CD4-positive, alpha-beta T cell treated with Interleukin-6 for 4 hours (primary cell): ENCODE measurements at regions not wholly inside any gene's neighbourhood (a gene's known extent, or its start where the extent isn't known, plus 50 kb on each side); places are given as distances from the start of the nearest gene placed in this dataset.
"Not testable (repeated sequence)": the region's sequence is repeated elsewhere in the genome, so short reads cannot be mapped to it uniquely, and the experiment has no call there.

Source experiments
- DNase-seq: peaks from one replicate; pipeline ENCODE4 v3.0.0-alpha.2; 2020; ENCODE audit warnings: mixed read lengths

DNA sequence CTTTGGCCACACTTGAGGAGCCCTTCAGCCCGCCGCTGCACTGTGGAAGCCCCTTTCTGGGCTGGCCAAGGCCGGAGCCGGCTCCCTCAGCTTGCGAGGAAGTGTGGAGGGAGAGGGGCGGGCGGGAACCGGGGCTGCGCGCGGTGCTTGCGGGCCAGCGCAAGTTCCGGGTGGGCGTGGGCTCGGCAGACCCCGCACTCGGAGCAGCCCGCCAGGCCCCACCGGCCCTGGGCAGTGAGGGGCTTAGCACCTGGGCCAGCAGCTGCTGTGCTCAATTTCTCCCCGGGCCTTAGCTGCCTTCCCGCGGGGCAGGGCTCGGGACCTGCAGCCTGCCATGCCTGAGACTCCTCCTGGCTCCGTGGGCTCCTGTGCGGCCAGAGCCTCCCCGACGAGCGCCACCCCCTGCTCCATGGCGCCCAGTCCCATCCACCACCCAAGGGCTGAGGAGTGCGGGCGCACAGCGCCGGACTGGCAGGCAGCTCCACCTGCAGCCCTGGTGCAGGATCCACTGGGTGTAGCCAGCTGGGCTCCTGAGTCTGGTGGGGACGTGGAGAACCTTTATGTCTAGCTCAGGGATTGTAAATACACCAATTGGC is 129.2 kb downstream of the MRPL14 start:
- DNase-seq: not testable (repeated sequence)

DNA sequence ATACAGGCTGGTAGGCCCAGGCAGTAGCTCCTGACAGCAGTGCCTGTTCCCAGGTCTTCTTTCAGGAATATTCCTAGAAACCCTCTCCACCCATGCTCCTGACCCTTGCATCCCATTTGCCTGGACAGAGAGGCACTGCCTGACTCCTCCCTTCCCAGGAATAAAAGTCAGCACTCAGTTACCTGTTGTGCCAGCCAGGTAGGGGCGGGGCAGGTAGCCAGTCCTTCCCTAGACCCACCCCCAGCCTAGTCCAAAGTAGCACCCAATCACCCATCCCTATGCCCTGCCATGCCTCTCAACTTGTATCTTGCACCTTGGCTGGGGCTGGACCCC is 129.9 kb downstream of the MRPL14 start:
- no peak for DNase-seq

DNA sequence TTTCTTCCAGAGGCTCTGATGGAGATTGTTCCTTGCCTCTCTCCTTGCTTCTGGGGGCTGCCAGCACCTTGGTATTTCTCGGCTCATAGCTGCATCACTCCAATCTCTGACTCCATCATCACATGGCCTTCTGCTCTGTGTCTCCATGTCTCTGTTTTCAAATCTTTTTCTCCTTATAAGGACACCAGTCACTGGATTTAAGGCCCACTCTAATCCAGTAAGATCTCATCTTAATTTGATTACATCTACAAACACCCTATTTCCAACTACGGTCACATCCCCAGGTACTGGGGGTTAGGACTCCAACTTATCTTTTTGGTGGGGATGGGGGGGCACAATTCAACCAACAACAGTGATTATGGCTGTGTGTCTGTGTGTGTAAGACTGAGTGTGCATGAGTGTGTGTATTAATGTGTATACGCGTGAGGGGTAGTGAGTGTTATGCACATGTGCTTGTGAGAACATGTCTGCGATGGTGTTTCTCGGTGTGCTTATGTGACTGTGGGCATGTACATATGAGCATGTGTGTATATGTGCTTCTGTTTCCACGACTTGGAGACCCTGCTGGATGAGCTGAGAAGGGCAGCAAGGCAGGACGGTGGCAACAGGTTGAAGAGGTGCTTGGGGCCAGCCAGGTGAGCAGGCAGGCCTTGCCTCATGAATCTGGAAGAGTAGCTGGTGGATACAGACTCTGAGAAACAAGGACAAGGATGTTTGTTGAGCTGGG is 130.5 kb downstream of the MRPL14 start:
- DNase-seq: no peak

DNA sequence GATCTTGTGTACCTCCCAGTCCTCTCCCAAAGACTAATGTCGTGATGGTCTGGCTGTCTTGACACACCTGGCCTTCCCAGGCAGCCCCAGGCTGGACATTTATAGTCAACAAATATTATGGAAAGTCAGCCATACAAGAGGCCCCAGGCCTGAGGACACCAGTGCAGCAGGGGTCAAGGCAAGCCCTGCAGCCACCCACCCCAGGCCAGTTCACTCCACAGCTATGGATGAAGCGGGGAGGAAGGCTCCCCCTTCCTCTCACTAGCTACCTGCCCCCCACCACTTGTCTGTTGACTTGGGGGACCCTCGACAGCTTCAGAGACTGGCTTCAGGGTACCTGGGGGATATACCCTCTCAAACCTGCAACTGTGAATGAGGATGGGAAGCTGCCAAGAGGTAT is 132.1 kb downstream of the MRPL14 start:
- no peak for DNase-seq

DNA sequence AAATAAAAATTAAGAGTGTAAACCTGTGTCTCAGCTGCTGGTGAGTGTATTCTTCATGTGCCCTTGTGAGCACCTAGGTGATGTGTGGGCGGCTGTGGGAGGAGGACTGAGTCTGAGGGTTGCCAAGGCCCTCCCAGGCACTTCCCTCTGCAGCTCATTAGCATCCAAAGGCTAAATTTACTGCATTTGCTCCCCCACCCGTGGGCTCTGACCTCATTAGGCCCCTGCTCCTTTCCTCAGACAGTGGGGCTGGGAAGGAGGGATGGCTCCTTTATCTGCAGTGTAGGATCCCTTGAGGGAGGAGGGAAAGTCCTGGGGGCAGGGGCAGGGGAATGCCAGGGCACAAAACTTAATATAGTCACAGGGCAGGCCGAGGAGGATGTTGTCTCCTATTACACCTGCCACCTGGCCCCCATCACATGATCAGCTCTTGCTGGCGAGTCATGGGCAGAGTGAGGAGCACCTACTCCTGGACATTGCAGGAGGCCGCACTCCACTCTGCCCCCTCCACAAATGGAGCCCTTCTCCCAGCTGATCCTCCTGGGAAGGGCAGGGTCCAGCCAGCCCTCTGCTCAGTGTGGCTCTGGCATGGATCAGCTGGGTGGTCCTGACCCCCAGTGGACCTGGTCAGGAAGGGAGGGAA is 133.2 kb downstream of the MRPL14 start:
- no peak for DNase-seq

DNA sequence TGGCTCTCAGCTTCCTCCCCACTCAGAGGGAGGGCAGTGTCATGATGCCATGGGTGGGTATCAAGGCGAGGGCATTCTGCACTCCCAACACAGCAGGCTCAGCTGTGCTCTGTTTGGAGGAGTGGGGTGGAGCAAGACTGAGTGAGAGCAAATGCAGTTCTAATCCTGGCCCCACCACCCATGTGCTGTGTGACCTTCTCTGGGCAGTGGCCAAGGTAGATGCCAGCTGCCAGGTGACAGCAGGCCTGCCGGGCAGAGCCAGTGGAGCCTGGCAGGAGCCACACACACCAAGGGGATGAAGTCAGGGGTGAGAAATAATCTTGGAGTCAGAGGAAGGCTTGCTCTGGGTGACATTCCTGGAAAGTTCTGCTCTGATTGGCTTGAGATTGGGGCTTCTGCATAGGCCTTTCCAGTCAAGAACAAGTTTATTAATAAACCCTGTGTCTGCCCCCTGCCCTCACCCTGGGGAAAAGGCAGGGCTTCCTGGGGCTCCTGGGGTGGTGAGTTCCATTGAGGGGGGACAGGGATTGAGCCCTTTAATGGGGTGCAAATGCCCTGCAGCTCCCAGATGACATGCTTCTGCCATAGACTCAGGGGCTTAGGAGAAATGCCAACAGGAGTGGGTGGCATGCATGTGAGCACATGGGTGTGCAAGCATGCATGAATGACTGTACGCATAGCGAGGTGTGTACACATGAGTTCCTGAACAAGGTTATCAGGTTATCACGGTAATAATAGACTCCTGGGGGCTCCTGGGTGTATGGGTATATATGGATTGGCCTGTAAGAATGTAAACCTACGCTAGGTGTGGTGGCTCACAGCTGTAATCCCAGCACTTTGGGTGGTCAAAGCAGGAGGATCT is 134.2 kb downstream of the MRPL14 start:
- no peak for DNase-seq

DNA sequence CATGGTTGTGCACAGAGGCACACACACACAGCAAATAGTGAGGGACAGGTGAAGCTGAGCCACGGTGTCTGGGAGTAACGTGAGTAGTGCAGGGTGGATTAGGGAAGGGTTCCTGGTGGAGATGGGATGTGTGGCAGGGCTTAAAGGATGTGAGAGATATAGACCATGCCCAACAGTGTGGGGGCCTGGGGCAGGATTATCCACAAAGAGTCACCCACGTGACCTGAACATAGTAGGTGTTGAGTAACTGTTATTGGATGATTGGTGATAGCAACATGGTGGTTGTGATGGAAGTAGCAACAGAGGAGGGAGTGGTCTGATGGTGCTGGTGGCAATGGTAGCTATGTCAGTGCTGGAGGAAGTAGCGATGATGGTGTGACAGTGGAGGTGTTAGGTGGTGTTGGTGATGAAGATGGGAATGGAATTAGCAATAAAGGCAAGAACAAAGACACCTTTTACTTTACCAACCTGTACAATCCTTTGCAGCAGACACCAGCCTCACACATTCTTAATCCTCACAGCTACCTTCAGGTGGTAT is 135.1 kb downstream of the MRPL14 start:
- no peak for DNase-seq

DNA sequence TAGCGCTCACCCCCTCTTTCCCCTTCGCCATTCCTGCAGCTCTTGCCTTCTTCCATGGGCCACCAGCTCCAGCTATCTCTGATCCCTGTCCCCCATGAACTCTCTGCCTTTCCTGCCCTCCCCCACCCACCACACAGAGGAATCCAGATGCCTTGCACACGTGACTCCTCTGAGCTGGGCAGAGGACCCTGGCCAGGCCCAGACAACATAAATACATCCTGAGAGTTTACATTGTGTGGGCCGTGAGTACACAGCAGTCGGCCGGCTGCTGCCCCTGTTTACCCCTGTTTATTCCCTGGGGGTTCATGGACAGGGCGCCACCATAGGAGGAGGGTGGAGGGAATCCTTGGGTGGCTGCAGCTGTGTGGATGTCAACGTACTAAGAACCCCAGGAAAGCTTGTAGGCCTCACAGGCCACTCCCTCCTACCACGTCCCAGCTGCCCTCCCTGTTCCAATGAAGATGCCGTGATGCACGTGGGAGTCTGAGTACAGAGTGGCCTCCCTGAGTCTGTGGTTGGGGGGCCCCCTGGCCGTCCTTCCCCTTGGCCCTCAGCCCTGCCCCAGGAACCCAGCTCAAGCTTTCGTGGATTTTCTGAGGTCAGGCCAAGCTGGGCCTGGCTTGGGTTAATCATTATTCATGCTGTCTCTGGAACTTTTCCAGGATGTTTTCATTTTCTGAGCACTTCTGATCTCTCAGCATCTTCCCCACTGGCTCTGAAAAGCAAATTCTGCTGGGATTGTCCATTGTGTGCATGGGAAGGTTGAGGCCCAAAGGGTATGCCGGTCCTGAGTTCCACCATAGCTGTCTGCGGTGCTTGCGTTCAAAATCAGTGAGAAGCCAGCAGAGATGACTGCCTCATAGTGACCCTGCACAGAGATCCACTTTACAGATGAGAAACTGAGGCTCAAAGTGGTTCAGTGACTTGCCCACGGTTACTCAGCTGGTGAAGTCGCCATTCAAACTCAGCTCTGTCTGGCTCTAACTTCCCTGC is 136.3 kb downstream of the MRPL14 start:
- DNase-seq: no peak

DNA sequence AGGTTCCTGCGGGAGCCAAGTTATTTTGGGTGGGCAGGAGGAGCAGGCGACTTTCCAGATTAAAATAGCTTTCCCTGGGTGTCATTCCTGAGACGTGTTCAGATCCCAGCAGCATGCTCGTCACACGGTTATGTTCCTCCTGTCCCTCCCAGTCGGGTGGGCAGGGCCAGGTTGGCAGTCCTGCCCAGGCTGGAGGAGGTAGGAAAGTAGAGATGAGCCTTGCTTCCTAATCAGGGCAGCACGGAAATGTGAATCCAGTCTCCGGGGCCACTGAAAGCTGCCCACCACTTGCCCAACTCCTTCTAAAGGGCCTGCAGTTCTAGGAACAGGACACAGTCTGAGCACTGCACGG is 137.0 kb downstream of the MRPL14 start:
- no peak for DNase-seq

DNA sequence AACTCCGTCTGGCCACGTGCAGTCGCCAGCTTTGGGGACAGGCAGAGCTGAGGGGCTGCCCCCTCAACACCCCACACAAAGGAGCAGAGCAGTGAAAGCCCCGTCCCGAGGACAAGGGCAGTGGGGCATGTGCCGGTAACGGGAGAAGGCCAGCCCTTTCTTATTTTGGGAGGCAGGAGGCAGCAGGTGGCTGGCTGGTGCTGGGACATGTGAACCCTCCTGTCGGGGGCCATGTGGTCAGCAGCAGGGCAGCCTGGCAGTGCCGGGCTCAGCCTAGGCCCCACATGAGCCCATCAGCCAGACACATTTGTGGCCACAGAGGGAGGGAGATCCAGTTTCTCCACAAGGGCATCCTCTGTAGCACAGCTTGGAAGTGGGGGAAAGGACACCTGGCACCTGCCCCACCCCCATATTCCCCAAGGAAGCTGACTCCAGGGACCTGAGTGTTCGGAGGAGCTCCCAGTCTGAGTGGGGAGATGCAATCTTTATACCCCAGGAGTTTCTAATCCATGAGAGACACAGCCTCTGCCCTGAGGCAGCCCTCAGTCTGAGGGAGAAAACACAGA is 137.6 kb downstream of the MRPL14 start:
- no peak for DNase-seq

DNA sequence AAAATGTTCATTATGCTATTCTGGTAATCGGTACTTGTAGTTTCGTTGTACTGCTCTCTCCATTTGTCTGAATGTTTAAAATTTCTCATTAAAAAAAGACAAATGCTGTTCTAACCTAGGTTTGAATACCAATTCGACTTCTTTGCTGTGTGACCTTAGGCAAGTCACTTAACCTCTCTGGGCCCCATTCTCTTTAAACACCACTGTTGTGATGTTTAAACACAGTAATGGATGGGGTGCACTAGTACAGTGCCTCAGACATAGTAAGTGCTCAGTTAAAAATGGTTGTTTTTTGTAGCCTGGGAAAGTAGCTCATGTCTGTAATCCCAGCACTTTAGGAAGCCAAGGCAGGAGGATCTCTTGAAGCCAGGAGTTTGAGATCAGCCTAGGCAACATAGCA is 138.5 kb downstream of the MRPL14 start:
- DNase-seq: no peak

DNA sequence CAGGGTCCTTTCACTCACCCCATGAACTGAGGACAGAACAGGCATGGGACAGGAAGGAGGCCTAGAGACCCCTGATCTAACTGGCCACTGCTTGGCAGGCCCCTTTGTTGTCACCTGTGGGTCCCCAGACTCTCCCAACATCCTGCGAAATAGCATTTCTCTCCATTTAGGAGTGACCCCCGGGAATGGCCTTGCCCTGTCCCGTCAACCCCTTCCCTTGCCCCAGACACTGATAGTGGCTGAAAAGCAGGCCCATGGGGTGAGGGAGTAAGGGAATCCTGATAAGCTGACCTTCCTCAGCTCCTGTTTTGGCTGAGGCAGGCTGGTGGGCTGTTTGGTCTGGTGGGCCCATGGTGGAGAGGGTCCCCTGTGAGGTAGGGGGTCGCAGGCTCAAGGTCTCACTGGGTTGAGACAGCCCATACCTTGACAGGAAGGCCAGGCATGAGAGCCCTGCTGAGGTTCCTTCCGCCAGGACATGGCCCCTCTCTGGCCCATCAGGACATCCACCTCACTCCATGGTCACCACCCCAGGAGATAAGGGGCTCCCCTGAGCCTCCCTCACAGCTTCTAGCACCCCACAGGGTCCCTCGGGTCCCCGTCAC is 139.3 kb downstream of the MRPL14 start:
- no peak for DNase-seq

DNA sequence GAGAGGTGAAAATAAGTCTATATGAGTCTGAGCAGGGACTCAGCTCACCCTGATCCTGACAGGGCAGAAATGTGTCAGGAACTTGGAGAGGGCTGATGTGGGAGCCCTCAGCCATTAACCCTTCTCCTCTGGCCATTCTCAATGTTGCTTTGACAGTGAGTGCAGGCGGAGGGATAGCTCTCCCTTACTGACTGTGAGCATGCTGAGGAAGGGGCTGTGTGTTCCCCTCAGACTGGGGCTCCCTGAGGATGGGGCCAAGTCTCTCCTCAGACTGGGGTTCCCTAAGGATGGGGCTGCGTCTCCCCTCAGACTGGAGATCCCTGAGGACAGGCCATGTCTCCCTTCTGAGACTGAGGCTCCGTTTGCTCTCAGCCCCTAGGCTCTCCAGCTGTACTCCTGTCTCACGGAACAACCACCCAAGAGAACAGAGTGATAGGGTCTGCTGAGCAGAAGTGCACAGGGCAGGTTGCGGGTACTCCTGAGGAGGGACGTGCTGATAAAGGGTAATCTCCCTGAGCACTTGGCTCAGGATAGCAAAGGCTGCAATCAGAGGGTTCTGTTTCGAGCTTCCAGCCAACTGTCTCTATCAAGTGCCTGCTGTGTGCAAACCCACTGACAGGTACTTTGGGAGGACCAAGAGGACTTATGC is 141.0 kb downstream of the MRPL14 start:
- no peak for DNase-seq

DNA sequence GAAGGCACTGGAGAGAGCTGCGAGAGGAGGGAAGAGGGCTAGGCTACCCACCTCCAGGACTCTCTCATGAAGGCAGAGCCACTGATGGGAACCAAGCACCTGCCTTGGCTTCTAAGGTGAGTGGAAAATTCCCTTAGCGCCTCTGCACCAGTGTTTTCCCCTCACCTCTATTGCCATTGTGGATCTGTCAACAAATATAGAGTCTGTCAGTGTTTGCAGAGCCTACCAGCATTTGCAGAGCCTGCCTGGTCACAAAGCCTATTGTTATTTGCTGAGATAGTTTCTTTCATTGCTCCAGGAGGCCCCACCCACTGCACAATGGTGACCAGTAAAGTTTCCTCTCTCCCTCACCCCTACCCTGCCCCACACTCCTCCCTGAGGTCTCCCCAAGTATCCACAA is 141.9 kb downstream of the MRPL14 start:
- DNase-seq: no peak

DNA sequence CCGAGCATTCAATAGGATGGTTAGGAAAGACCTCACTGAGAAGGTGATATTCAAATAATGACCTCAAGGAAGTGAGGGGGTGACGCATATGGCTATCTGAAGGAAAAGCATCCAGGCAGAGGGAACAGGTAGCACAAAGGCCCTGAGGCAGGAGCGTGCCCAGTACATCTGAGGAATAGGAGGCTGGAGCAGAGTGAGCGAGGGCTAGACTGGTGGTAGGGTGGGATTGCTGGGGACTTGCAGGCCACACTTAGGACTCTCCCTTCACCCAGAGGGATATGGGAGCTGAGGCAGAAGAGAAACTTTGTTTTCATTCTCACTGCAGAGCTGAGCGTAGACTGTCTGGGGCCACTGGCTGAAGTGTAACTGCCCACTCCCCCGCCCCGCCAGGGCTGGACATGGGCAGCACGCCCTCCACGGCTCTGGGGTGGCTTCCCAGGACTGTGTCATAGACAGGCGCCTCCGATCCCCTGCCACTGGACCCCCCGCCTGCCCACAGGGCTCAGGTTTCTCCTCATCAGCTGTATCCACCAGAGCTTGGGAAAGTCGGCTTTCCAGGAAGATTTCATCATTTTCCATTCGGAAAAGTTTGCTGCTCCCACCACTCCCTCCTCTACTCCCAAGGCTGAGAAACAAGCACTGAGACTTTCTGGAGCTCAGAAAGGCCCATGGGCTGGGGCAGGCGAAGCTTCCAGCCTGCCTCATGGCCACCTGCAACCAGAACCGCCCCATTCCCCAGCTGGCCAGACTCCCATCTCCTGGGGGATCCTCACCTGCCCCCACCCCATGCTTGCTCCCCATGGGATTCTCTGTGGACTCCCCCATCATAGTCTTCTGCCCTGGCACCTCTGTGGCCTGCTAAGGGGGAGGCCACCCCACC is 142.6 kb downstream of the MRPL14 start:
- no peak for DNase-seq

DNA sequence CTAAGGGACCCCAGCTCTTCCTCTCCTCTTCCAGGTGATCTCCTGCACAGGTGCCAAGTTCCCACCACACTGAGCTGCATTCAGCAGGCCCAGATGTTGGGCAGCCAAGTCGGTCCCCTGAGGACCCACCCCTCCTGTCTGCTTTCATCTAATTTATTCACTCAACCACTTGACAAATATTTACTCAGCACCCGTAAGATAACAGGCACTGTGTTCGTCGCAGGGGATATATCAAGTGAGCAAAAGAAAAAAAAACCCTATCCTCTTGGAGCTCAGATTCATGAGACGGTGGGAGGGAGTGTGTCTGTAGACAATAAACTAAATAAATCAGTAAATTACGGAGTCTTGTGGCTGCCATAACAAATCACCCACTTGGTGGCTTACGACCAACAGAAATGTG is 143.6 kb downstream of the MRPL14 start:
- DNase-seq: no peak

DNA sequence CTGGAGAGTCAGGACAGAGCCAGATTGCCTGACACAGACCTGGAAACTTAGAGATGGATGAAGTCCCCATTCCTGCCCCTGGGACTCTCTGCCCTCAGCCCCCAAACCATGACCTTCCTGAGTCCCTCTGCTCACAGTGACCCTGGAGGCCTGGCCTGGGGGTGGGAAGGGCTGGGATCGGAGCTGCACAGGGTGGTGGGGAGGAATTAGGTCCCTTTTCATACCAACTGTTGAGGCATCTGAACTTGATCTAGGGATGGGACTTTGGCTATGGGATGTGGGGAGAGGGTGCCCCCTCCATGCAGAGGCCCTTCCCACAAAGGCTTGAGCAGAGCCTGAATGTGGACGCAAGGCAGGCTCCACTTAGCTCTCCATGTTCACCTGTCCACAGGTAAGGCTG is 144.1 kb downstream of the MRPL14 start:
- no peak for DNase-seq

DNA sequence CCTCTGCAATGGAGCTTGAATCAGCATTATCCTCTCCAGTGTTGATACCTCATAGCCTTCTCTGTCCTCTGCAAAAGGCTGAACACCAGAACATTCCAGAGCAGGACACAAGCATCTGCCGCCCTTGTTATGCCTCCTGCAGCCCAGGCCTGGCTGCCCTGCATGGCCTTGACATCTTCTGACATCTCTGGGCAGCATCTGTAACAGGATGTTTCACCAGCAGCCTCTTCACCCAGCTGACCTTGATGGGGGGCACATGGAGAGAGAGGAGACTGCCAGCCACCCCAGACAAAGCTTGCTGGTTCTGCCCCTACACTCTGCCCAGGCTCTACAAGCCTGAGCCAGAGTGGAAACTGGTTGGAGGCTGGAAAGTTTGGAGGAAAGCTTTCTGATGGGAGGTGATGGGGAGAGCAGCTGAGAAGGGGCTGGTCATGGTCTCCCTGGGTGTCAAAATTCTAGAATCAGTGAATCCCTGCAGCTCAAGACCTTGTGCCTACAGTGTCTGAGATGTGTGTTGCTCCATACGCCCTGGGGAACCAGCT is 145.1 kb downstream of the MRPL14 start:
- no peak for DNase-seq

DNA sequence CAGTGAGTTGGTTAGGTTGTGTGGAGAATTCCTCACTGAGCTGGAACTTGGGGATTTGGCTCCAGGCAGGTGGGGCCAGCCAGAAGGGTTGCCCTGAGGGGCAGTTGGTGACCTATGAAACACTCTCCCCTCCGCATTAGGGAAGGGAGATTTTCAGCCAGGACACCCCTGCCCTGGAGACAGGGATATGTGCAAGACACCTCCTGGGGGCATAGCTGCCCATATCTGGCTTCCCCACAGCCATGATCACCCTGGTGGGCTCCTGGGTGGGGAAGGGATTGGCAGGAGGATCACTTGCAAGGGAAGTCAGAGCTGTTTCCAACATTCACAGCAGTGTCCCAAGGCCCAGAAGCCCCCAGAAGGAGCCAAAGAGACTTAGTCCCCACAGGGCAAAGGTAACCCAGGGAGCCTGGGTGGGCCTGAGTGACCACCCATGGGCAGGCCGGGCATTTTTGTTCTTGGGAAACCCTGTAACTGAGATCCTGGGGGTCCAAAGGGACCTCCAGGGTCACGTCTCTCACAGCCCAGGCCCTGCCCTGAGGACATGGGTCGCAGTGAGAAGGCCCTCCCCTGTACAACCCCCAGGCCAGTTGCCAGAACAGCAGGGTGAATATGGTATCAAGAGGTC is 145.8 kb downstream of the MRPL14 start:
- no peak for DNase-seq
